ENCODE measurements at regions not wholly inside any gene's neighbourhood (a gene's known extent, or its start where the extent isn't known, plus 50 kb on each side); places are given as distances from the start of the nearest gene placed in this dataset.
"Not testable (repeated sequence)": the region's sequence is repeated elsewhere in the genome, so short reads cannot be mapped to it uniquely, and the experiment has no call there.

DNA sequence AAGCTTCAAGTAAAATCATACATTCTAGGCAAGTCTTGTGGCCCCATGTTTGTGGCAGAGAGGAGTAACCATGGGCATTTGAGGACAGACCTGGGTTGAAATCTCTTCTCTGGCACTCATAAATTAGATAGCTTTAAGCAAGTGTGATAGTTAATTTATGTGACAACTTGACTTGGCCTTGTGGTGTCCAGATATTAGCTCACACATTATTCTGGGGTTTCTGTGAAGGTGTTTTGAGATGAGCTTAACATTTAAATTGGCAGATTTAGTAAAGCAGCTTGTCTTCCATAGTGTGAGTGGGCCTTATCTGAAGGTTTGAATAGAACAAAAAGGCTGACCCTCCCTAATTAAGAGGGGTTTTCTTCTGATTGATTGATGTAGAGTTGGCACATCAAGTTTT lies 161.4 kb upstream of the SPRY2 start:
- no peak for DNase-seq

DNA sequence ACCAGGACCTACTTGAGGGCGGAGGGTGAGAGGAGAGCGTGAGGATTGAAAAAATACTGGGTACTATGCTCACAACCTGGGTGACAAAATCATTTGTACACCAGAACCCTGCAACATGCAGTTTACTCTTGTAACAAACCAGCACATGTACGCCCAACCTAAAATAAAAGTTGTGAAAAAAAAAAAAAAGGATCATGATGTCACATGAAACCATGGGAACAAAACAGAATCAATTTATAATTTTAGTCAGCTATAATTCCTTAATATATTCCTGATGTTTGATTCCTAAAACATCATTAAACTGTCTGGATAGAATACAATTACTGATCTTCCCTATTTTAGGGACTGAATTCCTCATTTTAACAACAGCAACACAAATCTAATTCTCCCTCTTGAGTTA lies 160.6 kb upstream of the SPRY2 start:
- DNase-seq, result no peak

DNA sequence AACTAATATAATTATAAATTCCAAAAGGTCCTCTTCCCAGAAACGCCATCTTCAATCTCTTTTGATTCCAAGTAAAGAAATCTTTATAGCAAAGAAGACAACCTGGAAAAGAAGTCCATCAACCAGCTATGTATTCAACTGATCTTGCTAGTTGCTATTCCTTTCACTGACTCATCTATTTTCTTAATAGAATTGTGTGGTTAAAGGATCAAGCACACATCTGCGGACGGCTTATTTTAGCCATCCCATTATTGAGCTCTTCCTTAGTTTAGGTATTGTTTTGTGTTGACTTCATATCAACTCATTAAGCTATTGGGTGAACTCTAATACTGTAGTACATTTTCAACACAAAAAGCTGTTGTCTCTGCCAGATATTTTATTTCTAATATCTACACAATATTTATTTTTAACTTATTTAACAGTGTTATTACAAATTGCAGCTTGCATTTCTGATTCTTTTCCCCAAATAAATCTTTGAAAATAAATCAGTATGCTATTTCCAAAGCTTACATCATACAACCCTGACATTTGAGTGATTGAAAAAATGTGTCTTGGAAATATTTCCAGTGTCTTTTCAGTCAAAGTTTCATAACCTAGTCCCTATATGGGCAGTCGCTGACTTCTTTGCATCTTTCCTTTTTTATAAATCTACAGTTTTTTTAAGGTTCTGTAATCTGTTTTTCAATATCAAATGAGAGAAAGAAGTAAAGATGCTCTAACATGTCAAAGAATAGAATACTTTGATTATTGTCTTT lies 158.8 kb upstream of the SPRY2 start:
- no peak for DNase-seq

DNA sequence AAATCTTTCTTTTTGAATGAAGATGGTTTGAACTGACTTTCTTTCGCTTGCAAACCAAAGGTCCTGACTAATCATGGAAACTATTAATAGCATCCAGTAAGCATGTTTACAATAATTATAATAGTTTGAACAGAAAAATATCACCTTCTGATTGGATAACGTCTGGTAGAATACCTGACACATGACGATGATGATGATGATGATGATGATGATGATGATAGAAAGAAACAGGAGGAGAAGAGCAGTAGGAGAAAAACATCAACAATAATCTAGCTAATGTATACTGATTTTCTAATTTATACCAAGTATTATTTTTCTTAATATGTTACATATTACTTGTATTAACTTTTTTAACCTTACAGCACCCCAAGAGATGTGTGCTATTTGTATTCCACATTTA lies 157.5 kb upstream of the SPRY2 start:
- no peak for DNase-seq

DNA sequence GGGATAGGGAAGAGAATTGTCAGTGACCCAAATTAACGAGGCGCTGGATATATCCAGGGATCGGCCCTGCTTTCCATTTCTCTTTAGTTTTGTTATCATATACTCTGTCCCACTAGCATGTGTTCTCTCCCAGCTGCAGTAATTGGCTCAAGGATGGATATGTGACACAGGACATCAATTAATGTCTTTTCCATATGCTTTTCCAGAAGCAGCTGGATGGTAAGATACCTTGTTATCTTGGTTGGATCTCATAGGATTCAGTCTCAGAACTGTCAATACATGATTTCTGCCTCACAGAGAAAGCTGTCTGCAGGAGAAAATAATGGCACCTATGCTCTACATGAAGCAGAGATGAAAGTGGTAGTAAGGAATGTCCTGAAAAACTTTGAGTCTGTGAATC lies 157.1 kb upstream of the SPRY2 start:
- DNase-seq, result no peak

DNA sequence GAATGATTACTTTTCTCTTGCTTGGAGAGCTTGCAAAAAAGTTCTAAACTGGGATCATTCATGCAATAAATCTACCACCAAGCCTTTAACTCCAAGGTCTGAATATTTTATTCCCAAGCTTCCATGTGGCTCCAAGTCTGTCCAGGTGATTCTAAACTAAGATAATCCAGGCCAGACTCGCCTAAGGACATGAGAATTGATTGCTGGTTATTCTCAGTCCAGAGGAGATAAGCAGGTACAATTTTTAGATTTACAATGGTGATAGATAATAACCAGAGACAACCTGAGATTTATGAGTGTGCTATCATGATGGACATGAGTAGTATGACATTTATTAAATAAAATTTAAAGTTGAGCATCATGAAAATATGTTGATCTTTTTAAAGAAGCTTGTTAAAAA lies 156.5 kb upstream of the SPRY2 start:
- no peak for DNase-seq

DNA sequence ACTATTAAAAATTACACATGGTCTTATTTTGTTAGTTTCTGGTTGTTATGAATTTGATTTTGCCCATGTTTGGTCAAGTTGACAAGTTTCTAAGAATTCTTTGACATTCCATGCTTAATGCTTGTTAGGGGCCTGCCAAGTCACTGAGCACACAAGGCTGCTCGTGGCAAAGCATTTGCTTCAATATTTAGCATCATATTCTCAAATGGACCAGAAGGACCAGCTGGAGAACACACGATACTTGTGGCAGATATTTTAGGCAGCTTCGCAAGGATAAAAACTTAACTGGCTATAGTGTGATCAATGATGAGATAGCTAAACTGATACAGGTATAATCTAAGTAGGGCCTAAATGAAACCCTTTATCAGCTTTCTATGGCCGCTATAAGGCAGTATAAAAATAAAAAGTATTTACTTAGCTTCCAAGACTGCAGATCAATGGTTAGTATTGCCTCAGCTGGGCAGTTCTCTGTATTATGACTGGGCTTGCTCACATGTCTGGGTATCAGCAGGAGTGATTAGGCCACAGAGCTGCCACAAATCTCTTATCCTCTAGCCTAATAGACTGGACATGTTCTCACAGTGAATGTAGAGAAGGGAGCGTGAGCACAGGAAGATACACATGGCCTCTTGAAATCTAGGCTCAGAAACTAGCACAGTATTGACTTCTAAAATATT lies 155.9 kb upstream of the SPRY2 start:
- no peak for DNase-seq

DNA sequence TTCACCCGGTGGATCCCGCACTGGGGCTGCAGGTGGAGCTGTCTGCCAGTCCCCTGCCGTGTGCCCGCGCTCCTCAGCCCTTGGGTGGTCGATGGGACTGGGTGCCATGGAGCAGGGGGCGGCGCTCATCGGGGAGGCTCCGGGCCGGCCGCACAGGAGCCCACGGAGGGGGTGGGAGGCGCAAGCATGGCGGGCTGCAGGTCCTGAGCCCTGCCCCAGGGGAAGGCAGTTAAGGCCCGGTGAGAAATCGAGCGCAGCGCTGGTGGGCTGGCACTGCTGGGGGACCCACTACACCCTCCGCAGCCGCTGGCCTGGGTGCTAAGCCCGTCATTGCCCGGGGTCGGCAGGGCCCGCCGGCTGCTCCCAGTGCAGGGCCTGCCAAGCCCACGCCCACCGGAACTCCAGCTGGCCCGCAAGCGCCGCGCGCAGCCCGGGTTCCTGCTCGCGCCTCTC lies 149.6 kb upstream of the SPRY2 start:
- DNase-seq, result not testable (repeated sequence)

DNA sequence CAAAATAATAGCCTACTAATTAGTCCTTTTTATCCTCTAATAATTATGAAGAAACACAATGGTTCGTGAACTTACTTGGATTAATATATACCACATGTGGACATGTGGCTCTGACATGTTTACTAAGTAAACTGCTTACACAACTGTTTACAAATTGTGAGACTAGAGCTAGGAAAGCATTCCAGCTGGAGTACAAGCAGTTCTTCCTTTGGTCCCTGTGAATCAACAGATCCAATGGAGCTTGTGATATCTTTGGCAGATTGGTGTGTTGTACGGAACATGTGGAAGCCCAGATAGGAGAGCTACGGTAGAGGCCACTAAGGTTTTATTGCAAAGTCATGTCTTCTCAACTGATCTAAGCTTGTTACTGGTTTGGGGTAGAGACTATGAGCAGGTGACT lies 145.5 kb upstream of the SPRY2 start:
- DNase-seq, result no peak

DNA sequence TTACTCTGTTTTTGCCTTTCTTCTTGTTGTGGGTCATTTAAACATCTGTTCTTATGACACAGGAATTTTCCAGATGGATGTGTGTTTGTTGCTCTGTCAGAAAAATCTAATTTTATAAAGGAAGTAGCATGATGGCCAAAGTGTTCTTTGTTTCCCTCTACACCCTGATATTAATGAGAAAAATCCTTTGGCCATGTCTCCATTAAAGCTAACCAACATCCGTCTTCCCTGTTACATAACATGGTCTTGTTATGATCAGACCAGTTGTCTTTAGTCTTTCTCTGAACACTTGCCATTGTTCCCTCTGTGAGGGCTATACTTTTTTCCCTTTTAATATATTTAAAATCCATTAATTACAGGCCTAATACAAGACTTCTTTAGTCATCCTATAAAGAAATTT lies 142.2 kb upstream of the SPRY2 start:
- no peak for DNase-seq

DNA sequence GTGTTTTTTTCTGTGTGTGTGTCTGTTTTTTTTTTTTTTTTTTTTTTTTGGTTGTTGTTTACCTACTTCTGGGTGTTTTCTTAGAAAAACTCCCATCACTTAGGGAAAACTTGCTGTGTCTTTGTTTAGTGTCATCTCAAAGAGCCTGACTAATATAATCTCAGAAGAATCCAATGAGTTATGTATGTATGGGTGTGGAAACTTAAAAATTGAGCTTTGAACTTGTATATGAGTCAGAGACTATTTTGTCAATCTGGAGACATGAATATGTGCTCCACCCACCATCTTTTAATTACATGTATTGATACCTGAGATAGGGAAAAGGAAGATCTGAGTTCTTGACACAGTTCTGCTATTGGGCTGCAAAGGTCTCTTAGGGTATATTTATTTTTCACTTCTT lies 140.7 kb upstream of the SPRY2 start:
- DNase-seq, result no peak

DNA sequence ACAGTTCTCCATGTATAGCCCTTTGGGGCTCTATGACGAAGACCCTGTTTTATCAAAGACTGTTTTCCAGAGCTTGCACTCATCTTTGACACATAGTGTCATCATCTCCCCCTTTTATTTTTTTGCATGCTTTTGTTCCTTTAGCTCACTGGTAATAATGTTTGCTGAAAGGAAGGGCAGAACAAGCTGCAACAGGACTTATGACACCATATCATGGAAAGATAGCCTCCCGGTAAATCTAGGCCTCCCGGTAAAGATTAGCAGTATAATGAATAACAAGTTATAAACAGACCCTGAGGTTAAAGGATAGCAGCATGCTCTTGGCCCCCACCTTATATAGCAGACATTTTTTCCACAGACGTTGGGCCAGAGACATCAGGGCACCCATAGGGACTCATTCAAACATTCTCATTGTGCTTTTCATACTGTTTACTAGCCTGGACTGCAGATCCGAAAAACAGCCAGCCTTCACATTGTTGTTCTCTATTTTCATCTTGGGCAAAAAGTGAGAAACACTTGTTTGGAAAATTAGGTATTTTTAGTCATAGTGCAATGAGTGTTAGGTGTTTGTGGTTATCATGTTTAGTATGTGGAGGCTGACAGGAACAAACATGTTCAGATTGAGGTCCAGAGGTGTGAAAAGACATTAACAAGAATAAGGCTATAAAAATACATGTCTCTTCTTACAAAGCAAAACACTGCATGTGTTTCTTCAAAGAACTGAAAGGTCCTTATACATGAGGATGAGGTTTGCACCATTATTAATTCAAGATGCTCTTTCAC lies 136.9 kb upstream of the SPRY2 start:
- DNase-seq, result no peak

DNA sequence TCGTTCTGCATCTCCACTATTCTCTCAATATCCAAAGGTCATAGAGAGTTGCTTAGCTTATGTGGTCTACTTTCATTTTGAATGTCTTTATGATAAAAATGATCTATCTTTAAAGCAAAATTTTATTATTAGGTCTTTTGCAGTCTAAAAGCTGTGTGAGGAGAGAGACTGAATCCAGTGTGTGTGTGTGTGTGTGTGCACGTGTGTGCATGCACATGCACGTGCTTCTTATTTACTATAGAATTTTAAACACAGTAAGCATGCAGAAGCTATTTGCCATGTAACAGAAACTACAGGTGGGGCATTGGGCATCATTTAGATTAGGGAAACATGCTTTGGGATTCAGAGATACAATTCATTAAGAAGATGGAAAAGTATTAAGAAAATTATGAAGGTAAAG lies 136.0 kb upstream of the SPRY2 start:
- no peak for DNase-seq

DNA sequence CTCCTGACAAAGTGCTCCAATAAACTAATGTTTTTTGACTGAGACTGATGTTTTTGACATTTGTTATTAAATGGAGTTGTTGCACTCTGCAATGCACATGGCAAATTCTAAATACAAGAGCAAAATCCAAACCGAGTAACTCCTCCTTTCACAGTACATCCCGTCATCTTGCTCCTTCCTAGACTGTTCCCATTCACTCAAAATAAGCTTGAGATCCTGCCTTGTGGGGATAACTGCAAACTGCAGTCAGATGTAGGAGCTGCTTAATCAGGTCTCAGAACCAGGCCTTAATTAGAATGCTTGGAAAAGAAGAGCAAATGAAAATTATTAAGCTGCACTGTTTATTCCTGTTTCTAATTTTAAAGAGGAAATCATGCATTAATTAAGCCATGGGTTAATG lies 134.8 kb upstream of the SPRY2 start:
- DNase-seq, result no peak

DNA sequence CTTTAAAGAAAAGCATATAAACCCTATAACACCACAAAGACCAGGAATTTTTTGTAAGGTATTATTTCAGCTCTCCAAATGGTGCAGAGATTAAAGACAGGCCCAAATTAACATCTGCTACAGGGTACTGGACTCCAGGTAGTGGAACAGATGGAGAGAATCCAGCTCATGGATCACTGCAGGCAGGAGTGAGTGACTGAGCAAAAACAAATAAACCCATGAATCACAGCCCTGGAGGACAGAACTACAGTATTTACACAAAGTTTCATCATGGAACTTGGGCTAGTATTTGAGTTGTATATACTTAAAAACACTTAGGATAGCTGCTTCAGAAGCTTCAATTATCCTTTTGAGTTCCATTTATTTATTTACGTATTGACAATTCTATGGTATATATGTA lies 132.8 kb upstream of the SPRY2 start:
- DNase-seq, result peak; percentile 51

DNA sequence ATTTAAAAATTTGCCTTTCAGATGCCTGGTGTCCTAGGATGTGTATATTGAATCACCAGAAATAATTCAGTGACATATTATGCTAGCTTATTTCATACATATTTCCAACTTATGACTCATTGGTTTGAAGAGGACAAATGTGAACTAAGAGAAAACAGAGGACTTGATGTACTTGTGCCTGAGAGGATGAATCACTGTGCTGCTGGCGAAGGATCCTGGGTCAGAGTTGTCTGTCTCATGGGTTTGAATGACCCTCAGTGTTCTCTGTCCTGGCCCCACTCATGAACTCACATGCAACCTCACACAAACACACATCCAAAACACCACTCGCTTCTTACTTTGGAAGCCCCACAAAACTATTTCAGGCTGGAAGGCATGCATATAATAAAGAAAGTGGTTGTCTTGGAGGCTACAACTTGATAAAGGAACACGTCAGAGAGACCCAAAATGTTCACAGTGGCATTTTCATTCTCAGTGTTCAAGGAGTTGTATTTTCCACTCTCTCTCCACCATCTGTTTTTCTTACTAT lies 129.0 kb upstream of the SPRY2 start:
- DNase-seq, result no peak

DNA sequence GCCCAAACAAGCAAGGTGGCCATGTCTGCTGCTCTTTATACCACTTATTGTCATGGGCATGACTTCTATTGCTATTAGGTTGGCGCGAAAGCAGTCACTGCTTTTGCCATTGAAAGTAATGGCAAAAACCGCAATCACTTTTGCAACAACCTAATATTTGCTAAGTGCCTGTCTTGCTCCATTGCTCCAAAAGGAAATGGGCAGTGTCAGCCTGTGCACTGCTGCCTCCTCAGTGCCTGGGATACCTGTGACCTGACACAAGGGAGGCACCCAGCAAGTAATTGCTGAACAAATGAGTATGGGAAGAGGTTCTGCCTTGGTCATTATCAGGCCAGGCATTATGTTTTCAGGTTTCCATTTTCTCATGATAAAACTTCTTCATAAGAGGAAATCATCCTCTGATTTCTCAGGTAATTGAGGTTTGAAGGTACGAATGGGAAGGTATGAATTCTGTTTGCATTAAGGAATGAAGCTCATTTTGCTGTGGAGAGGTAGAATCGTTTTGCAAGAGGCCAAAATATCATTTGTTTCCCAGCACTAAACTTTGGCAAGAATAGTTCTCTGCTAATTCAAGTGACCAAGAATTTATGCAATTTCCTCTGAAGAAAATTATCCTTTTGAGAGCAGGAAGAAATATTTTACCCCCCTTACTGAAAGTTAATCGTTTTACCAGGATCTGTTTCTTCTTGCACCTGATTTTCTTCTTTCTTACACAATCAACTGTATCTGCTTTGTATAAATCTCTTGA lies 128.4 kb upstream of the SPRY2 start:
- no peak for DNase-seq

DNA sequence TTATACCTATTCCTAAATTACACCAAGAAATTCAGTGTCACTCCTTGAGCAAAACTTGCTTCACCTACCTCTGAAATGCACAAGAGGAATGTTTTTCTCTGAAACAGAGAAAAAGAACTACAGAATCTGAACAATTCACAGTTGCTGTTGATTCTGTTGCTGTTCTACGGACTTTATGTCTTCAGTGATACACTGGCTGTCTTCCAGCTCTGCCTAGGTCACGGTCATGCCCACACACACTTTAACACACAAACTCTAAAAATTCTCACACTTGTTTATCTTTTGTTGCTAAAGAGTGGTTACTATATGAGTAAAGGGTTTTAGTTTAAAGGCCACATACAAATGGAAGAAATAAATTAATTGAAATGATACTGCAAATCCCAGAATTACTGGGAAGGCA lies 124.4 kb upstream of the SPRY2 start:
- no peak for DNase-seq

DNA sequence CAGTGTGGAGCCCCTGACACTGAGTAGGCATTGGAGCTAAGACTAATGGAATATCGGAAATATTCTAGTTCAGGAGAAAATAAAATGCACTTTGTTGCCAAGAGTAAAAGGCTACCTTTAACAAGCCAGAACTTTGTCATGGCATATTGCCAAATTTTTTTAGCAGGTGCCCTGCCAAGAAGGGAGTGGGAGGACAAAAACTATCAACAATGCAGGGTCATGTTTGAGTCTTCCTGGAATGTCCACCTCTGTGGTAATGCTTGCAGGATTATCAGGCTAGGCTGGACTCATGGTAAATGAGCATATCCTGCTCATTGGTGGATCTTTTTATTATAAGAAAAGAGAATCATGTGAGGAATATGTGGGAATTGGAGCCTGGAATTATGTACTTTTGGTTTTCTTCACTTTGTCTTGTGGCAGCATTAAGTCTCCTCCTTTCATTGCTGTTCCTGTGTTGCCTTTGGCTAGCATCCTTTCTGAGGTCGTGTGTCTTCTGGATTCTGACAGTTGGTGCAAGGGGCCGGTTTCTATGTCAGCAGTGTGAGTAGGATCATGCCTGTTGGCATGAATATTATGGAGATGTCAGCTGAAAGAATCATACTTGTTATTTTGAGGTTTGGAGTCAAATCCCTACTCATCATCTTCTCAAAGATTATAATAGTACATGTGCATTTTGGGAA lies 122.9 kb upstream of the SPRY2 start:
- DNase-seq, result no peak

DNA sequence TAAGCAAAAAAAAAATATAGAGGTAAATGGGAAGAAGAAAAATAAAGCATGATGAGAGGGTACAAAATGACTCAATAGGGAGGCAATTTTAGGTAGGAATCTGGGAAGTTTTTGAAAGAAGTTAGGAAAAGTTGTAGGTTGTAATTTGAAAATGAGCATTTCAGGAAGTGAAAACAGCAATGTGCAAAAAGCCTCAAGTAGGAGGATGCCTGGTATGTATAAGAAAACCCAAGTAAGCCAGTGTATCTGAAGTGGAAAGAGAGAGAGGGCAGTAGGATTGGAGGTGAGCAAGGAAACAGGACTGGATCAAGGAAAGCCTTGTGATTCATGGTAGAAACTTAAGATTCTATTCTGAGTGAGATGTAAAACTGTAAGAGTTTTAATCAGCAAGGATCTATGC lies 121.6 kb upstream of the SPRY2 start:
- DNase-seq, result no peak

DNA sequence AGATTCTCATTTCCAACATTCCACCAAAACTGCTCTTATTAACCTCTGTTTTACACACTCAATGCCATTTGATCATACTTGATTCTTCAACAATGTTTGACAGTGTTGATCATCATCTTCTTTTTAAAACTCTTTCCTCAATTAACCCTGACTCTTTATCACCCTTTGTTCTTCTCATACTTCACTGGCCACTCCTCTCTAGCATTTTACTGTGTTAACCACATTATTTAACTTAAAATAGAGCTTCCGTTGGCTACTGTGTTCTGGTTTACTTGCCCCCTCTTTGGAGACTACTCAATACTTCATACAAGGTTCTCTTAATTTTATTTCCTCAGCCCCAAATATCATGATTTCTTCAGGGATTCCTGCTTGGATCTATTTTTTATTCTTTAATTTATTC lies 121.1 kb upstream of the SPRY2 start:
- no peak for DNase-seq

DNA sequence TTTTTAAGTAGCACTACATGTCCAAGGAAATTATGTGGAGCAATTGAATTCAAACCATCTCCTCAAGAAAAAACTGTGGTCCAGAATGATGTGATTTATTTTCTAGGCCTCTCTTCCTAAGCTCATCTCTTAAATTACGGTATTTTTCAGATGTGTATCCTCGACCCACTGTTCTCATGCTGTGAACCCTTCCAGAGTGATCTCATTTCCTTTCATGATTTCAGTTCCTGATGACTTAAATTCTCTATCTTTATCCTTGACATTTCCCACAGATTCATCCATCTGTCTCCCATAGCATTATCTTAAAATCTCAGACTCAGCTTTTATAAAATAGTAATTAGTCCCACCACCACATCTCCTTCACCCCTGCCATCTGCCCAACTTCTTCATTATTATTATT lies 117.6 kb upstream of the SPRY2 start:
- DNase-seq, result no peak
